ENCODE measurements at regions not wholly inside any gene's neighbourhood (a gene's known extent, or its start where the extent isn't known, plus 50 kb on each side); places are given as distances from the start of the nearest gene placed in this dataset.
"Not testable (repeated sequence)": the region's sequence is repeated elsewhere in the genome, so short reads cannot be mapped to it uniquely, and the experiment has no call there.

GRCh38 chr2:185952100-185952499 is 213.5 kb downstream of the FSIP2 start:
- Histone ChIP-seq H3K4me1 (ENCODE audit: control insufficient read depth, insufficient read depth, low read length) (no peaks in the 10 kb centered on the region), H3K27me3 (ENCODE audit: control insufficient read depth, insufficient read depth, low read length) (no peaks in the 10 kb centered on the region), H3K27ac (ENCODE audit: low read depth, low read length) (no peak overlapping the region), H3K9ac (ENCODE audit: low read length) (no peak overlapping the region), H3K36me3 (ENCODE audit: control insufficient read depth, insufficient read depth, low read length) (no peaks in the 10 kb centered on the region), H3K4me3 (ENCODE audit: low read length) (no peak overlapping the region)

GRCh38 chr2:185954389-185954788 is 215.8 kb downstream of the FSIP2 start:
- Histone ChIP-seq H3K4me3 (ENCODE audit: low read length) (no peak overlapping the region), H3K27ac (ENCODE audit: low read depth, low read length) (no peak overlapping the region), H3K4me1 (ENCODE audit: control insufficient read depth, insufficient read depth, low read length) (no peaks in the 10 kb centered on the region), H3K36me3 (ENCODE audit: control insufficient read depth, insufficient read depth, low read length) (no peaks in the 10 kb centered on the region), H3K27me3 (ENCODE audit: control insufficient read depth, insufficient read depth, low read length) (no peaks in the 10 kb centered on the region), H3K9ac (ENCODE audit: low read length) (no peak overlapping the region)

GRCh38 chr2:185955050-185955449 is 216.4 kb downstream of the FSIP2 start:
- Histone ChIP-seq H3K4me3 (ENCODE audit: low read length) (no peak overlapping the region), H3K9ac (ENCODE audit: low read length) (no peak overlapping the region), H3K4me1 (ENCODE audit: control insufficient read depth, insufficient read depth, low read length) (no peaks in the 10 kb centered on the region), H3K27ac (ENCODE audit: low read depth, low read length) (no peak overlapping the region), H3K27me3 (ENCODE audit: control insufficient read depth, insufficient read depth, low read length) (no peaks in the 10 kb centered on the region), H3K36me3 (ENCODE audit: control insufficient read depth, insufficient read depth, low read length) (no peaks in the 10 kb centered on the region)

- H3K27me3 ChIP-seq (ENCODE audit: control insufficient read depth, insufficient read depth, low read length): no peaks in the 10 kb centered on the region
- no peaks in the 10 kb centered on the region for H3K4me1 ChIP-seq (ENCODE audit: control insufficient read depth, insufficient read depth, low read length)
- H3K36me3 ChIP-seq (ENCODE audit: control insufficient read depth, insufficient read depth, low read length): no peaks in the 10 kb centered on the region
- no peak overlapping the region for H3K9ac ChIP-seq (ENCODE audit: low read length)
- no peak overlapping the region for H3K4me3 ChIP-seq (ENCODE audit: low read length)
- no peak overlapping the region for H3K27ac ChIP-seq (ENCODE audit: low read depth, low read length)
These were observed 228.7 kb downstream of the FSIP2 start for GRCh38 chr2:185967335-185967734.

GRCh38 chr2:185970148-185970852 is 231.7 kb downstream of the FSIP2 start:
- H3K27ac ChIP-seq (ENCODE audit: low read depth, low read length): no peak overlapping the region
- H3K9ac ChIP-seq (ENCODE audit: low read length): no peak overlapping the region
- no peaks in the 10 kb centered on the region for H3K36me3 ChIP-seq (ENCODE audit: control insufficient read depth, insufficient read depth, low read length)
- no peaks in the 10 kb centered on the region for H3K27me3 ChIP-seq (ENCODE audit: control insufficient read depth, insufficient read depth, low read length)
- H3K4me3 ChIP-seq (ENCODE audit: low read length): no peak overlapping the region
- no peaks in the 10 kb centered on the region for H3K4me1 ChIP-seq (ENCODE audit: control insufficient read depth, insufficient read depth, low read length)

GRCh38 chr2:185978634-185979407 is 240.2 kb downstream of the FSIP2 start:
- Histone ChIP-seq H3K27ac (ENCODE audit: low read depth, low read length) (no peak overlapping the region), H3K4me3 (ENCODE audit: low read length) (no peak overlapping the region), H3K36me3 (ENCODE audit: control insufficient read depth, insufficient read depth, low read length) (no peaks in the 10 kb centered on the region), H3K9ac (ENCODE audit: low read length) (no peak overlapping the region), H3K27me3 (ENCODE audit: control insufficient read depth, insufficient read depth, low read length) (no peaks in the 10 kb centered on the region), H3K4me1 (ENCODE audit: control insufficient read depth, insufficient read depth, low read length) (no peaks in the 10 kb centered on the region)

- H3K36me3 ChIP-seq (ENCODE audit: control insufficient read depth, insufficient read depth, low read length): no peaks in the 10 kb centered on the region
- no peak overlapping the region for H3K4me3 ChIP-seq (ENCODE audit: low read length)
- H3K9ac ChIP-seq (ENCODE audit: low read length): no peak overlapping the region
- no peak overlapping the region for H3K27ac ChIP-seq (ENCODE audit: low read depth, low read length)
- H3K4me1 ChIP-seq (ENCODE audit: control insufficient read depth, insufficient read depth, low read length): no peaks in the 10 kb centered on the region
- H3K27me3 ChIP-seq (ENCODE audit: control insufficient read depth, insufficient read depth, low read length): no peaks in the 10 kb centered on the region
These were observed 241.0 kb downstream of the FSIP2 start for GRCh38 chr2:185979546-185980071.

GRCh38 chr2:185980944-185981343 is 242.3 kb downstream of the FSIP2 start:
- H3K36me3 ChIP-seq (ENCODE audit: control insufficient read depth, insufficient read depth, low read length): no peaks in the 10 kb centered on the region

GRCh38 chr2:185984670-185985069 is 246.1 kb downstream of the FSIP2 start:
- H3K9ac ChIP-seq (ENCODE audit: low read length): no peak overlapping the region
- no peaks in the 10 kb centered on the region for H3K36me3 ChIP-seq (ENCODE audit: control insufficient read depth, insufficient read depth, low read length)
- H3K27ac ChIP-seq (ENCODE audit: low read depth, low read length): no peak overlapping the region
- H3K27me3 ChIP-seq (ENCODE audit: control insufficient read depth, insufficient read depth, low read length): no peaks in the 10 kb centered on the region
- no peaks in the 10 kb centered on the region for H3K4me1 ChIP-seq (ENCODE audit: control insufficient read depth, insufficient read depth, low read length)
- no peak overlapping the region for H3K4me3 ChIP-seq (ENCODE audit: low read length)

More at GRCh38 chr2:185980944-185981343, 242.3 kb downstream of the FSIP2 start:
- Histone ChIP-seq H3K9ac (ENCODE audit: low read length) (no peak overlapping the region), H3K4me3 (ENCODE audit: low read length) (no peak overlapping the region), H3K27ac (ENCODE audit: low read depth, low read length) (no peak overlapping the region), H3K27me3 (ENCODE audit: control insufficient read depth, insufficient read depth, low read length) (no peaks in the 10 kb centered on the region), H3K4me1 (ENCODE audit: control insufficient read depth, insufficient read depth, low read length) (no peaks in the 10 kb centered on the region)

- not testable (repeated sequence) for H3K4me3 ChIP-seq (ENCODE audit: low read length); H3K27me3 ChIP-seq (ENCODE audit: control insufficient read depth, insufficient read depth, low read length); H3K4me1 ChIP-seq (ENCODE audit: control insufficient read depth, insufficient read depth, low read length); H3K9ac ChIP-seq (ENCODE audit: low read length); H3K27ac ChIP-seq (ENCODE audit: low read depth, low read length); H3K36me3 ChIP-seq (ENCODE audit: control insufficient read depth, insufficient read depth, low read length)
These were observed 250.3 kb downstream of the FSIP2 start for GRCh38 chr2:185988907-185989306.

GRCh38 chr2:185990861-185991525 is 252.4 kb downstream of the FSIP2 start:
- H3K4me3 ChIP-seq (ENCODE audit: low read length): no peak overlapping the region
- H3K27me3 ChIP-seq (ENCODE audit: control insufficient read depth, insufficient read depth, low read length): no peaks in the 10 kb centered on the region
- H3K36me3 ChIP-seq (ENCODE audit: control insufficient read depth, insufficient read depth, low read length): no peaks in the 10 kb centered on the region
- no peak overlapping the region for H3K27ac ChIP-seq (ENCODE audit: low read depth, low read length)
- no peak overlapping the region for H3K9ac ChIP-seq (ENCODE audit: low read length)
- H3K4me1 ChIP-seq (ENCODE audit: control insufficient read depth, insufficient read depth, low read length): no peaks in the 10 kb centered on the region

- H3K9ac ChIP-seq (ENCODE audit: low read length): no peak overlapping the region
- no peaks in the 10 kb centered on the region for H3K27me3 ChIP-seq (ENCODE audit: control insufficient read depth, insufficient read depth, low read length)
- H3K4me3 ChIP-seq (ENCODE audit: low read length): no peak overlapping the region
- H3K27ac ChIP-seq (ENCODE audit: low read depth, low read length): no peak overlapping the region
- H3K36me3 ChIP-seq (ENCODE audit: control insufficient read depth, insufficient read depth, low read length): no peaks in the 10 kb centered on the region
- H3K4me1 ChIP-seq (ENCODE audit: control insufficient read depth, insufficient read depth, low read length): no peaks in the 10 kb centered on the region
These were observed 260.0 kb downstream of the FSIP2 start for GRCh38 chr2:185998562-185999070.

Data from rectal smooth muscle tissue (tissue), 1 donor.